HG02798 (cell line): ENCODE measurements at regions not wholly inside any gene's neighbourhood (a gene's known extent, or its start where the extent isn't known, plus 50 kb on each side); places are given as distances from the start of the nearest gene placed in this dataset.

Source experiments
- ATAC-seq: cut with Tn5 transposase; IDR thresholded peaks from one replicate; pipeline ENCODE4 v1.9.1; 2021; ENCODE audit warnings: mild to moderate bottlenecking; ENCODE audit not compliant: unreplicated experiment, poor library complexity

DNA sequence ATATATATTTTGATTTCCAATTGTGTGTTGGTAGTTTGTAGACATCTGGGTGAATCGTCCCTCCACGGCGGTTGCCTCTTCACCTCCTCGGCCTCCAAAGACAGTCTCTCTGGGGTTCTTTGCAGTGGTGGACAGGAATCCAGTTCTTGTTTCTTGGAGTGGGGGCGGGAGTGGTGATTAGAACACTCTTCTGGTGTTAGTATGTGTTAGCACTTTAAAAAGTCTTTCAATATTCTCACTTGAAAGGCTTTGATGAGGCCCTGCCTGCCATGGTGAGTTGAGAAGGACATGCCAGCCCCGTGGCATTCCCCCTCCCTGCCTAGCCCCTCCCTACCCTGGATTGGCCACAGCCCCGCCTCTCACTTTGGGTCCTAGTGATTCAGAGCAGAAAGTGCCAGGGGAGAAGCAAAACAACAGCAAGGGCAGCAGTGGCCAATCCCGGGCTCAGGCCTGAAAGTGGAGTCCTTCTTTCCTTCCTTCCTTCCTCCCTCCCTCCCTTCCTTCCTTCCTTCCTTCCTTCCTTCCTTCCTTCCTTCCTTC, 316.8 kb upstream of the HS6ST1 start:
- no peak for ATAC-seq

DNA sequence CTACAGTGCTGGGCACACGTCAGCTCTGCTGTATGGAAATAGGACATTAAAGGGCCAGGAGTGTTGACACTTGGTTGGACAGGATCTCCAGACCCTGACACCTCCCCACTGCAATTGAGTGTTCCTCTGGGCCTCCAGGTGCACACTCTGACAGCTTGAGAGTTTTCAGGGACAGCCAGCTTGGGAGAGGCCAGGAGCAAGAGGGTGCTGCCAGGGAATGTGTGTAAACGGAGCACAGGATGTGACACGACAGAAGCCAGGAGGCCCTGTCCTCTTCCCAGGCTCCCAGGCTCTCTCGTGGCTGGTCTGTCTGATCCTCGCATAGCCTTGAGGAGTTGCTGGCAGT, 318.1 kb upstream of the HS6ST1 start:
- no peak for ATAC-seq

DNA sequence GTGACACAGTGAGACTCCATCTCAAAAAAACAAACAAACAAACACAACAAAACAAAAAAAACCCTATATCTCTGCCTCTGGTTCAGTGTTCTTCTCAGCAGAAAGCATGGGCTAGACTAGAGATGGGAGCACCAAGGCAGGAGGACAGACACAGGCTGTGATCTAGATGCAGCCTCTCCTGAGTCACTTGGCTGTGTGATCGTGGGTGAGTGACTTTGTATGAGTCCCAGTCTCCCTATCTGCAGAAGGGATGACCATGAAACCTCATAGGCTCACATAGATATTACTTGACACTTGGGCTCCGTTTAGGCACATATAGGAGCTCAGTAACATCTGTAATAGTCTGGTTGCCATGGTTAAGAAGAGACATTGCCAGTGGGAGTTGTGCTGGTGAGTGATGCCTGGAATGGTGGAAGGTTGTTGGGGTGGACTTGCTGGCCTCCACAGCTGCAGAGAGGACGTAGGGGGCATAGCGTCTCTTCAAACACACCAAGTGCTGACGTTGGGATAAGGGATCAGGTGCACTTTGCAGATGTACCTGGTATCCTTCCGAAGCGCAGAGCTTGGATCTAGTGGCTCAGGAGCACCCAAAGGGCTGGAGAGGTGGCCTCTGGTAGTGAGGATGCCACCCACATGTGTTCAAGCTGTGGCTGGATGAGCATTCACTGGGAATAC, 318.9 kb upstream of the HS6ST1 start:
- no peak for ATAC-seq

DNA sequence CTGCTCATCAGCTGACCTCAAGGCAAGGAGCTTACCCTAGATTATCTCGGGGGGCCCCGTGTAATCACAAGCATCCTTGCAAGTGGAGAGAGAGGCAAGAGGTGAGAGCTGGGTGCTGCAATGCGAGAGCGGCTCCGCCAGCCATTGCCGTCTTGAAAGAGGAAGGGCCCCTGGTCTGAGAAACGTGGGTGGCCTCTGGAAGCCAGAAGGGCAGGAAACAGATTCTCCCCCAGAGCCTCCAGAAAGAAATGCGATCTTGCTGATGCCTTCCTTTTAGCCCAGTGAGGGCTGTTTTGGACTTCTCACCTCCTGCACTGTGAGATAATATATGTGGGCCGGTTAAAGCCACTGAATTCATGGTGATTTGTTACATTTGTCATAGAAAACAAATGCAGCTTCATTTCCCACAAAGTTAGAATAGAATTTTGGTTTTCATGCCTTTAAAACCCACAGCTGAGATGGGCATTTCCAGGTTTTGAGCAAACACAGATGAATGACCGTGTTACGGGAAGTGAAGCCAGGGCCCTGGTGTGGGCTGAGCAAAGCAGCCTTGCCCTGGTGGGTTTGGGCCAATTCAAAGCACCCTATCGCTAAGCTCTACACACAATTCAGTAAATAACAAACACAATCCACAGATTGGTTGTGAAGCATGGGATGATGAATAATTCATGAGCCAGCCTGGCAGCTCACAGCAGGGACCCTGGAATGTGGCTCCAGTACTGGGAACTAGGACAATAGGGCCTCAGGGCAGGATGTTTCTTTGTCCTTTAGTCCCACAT, 319.9 kb upstream of the HS6ST1 start:
- no peak for ATAC-seq

DNA sequence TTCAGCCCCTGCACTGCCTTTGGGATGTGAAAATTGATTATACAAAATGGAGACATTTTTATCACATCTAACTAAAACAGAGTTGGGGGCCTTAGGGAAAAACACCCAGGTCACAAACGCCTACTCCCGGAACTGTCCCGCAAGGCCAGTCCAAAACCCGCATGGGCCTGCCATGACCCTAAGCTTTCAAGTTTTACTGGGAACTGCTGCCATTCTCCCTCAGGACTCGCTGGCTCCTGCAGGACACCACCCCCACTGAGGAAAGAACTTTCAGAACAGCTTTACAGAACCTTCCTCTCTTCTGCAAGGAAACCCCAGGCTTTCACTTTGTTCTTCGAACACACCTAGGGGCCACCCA, 320.4 kb upstream of the HS6ST1 start:
- no peak for ATAC-seq

DNA sequence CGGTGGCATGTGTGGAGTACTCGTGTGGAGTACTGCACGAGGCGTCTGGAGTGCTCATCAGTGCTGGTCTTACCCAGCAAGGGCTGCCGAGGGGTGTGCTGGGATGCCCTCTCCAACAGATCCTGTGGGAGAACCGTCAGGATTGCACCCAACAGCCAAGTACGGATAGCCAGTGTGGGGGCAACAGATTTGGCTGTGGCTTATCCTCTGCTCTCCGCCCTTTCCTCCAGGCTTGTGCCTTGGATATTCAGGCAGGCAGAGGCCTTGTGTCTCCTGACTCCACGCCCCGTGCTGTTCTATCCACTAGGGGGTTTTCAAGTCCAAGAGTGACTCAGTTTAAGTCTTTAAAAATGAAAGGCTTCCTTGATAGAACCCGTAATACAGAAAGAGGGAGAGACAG, 321.0 kb upstream of the HS6ST1 start:
- ATAC-seq, result no peak

DNA sequence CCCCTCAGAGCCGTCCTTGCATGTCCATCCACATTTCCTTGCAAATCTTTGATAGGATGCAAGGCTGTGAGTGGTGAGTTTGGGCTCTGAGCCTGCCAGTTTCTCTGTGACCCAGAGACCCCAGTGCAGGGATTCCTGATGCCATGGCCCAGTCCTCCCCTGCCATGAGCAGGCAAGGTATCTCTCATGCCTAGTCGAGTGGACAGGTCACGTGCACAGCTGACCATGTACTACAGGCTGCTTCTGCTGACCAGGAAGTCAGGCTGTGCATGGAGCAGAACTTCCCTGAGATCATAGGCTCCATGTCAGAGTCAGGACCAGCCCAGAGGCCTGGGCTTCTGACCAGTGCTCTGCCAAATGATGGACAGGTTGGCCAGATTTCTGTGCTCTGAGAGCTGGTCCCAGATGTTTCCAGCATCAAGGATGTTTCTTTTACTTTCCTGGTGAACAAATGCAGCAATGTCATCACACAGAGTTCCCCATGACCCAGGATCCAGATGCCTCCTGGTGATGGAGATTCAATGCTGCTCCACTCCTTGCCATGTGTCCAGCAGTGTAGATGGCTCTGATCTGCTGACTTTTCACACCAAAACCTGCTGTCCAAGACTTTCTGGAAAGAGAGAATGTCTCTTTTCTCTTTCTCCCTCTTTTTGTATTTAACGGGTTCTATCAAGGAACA, 321.6 kb upstream of the HS6ST1 start:
- ATAC-seq, result no peak

DNA sequence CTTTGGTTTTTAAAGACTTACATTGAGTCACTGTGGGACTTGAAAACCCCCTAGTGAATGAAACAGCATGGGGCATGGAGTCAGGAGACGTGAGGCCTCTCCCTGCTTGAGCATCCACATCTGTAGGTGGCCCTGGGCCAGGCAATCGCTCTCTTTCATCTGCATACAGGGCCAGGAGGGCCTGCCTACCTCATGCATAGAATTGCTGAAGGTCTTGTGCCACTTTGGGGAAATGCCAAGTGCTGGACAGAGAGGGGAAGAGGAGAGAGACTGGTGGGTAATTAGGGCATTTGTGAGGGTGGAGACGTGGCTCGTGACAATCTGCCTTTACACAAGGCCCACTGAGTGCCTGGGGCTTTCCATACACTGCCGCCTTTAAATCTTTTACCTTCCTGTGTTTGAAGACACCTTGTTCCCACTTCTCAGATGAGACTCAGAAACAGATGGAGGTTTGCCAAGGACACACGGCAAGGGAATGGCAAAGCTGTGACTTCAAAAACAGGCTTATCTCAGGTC, 322.2 kb upstream of the HS6ST1 start:
- no peak for ATAC-seq

DNA sequence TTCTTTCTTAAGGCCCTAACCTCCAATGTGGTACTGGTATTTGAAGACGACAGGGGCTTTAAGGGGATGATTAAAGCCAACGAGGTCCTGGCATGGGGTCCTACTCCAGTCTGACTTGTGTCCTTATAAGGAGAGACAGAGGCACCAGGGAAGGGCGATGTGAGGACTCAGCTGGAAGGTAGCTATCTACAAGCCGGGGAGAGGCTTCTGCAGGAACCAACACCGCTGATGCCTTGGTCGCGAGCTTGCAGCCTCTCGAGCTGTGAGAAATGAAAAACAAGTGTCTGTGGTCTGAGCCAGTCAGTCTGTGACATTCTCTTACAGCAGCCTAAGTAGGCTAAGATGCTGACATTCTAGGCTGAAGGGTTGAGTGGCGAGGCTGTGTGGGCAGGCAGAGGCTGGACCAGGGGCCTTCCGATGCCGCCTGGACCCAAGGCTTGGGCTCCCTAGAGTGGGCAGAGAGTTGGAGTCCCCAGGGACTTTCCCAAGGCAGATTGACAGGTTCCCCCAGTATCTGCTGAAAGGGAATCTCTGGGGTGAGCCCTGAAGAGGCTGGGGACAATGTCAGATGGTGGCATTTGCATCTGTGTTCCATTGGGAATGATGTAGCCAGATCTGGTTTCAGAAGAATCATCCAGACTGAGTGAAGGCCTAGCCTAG, 322.9 kb upstream of the HS6ST1 start:
- ATAC-seq, result no peak

DNA sequence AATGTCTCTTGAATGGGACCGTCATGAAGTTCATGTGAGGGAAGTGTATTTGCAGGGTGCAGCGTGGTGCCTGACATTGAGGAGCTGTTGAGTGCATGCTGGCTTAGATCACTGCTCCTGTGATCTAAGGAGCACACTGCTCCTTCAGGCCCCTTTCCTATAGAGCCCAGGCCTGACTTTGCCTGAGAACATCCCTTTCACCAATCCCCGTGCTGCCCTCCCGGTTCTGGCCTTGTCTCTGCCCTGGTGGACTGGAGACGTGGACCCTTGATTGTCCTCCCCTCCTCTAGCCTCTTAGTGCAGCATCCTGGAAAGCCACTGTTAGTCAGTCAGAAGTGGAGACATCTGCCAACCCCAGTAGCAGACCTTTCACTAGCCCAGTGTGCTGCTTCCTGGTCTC, 323.6 kb upstream of the HS6ST1 start:
- ATAC-seq, result no peak

DNA sequence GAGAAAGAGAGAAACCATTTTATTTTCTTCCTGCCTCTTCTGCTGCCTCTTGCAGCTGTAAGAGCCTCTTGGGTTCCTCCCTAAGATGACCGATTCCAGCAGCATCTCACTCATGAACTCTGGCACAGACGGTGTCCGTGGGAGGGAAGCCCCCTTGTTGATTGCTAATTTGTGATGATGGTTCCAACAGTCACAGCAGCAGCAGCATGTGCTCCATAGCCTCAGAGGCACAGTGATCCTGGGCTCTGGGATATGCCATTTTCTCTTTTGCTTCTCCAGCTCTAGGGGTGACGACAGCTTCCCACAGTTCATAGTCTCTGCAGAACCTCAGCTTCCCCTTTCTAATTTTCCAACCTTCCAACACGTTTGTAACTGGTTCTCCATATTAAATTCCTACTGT, 324.2 kb upstream of the HS6ST1 start:
- no peak for ATAC-seq

DNA sequence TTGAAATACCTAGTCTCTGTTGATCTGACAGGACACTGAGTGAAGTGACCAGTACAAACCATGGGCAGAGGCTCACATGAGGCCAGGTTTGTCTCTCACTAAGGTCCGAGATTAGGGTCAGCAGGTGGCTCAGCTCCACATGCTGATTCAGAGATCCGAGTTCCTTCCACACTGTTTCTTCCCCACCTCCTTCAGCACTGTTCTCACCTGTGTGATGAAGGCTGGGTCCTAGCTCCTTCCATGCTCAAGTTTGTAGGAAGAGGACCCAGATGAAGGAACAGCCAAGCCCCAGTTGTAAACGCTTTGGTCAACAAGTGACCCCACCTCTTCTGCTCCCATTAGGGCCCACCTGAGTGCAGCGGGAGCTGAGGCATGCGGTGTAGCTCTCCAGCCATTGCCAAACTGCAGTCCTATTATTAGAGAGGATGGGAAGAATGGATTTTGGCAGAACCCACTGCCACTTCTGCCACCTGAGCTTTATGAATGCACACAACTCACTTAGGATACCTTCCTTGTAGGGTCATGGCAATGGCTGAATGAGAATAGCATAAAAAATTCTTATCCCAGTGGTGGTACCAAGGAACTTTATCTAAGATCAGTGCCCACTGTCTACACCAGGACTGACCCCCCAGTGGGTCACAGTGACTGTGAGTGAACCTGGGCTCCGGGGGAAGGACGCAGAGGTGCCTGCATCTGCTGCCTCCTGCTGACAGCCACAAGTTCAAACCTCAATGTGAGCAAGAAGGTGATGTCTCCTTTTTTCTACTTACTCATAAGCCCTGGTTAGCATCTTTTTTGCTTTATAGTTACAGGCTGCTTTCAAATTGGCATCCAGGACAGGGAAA, 324.8 kb upstream of the HS6ST1 start:
- ATAC-seq, result no peak

DNA sequence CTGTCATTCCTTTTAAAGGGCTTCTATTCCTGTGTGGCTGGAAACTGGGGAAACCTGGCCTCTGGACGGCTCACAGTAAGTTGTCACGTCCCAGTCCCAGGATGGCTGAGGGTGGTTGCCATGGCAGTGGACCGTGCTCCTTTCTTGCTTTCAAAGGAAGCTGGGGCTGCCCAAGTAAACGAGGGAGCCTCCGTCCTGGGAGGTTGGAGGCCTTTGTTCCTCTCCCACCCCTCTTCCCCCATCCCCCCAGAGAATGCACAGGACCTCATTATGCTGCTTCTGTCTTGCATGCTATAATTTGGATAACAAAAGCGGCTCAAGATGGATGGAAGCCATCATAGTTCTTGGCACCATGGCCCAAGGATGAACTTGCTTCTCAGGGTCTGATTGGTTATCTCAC, 325.5 kb upstream of the HS6ST1 start:
- no peak for ATAC-seq

DNA sequence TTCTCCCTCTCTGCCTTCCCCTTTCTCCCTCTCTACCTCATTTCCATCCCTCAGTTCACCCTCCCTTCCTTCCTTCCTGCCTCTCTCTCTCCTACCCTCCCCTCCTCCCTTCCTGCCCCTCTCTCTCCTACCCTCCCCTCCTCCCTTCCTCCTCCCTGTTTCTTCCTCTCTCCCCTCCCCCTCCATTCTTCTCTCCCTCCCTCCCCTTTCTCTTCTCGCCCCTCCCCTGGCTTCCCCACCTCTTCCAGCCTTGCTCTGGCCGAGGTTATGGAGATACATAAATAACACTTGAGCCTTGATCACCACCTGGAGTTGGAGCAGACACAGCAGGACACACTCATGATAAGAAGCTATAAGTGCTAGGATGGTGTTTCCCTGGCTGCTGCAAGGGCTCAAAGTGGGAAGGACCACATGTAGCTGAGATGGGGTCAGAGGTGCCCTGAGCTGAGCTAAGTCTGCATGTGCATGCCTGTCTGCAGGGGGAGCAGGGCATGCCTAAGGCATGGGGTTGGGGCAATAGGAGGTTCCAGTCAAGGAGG, 326.1 kb upstream of the HS6ST1 start:
- ATAC-seq, result no peak

DNA sequence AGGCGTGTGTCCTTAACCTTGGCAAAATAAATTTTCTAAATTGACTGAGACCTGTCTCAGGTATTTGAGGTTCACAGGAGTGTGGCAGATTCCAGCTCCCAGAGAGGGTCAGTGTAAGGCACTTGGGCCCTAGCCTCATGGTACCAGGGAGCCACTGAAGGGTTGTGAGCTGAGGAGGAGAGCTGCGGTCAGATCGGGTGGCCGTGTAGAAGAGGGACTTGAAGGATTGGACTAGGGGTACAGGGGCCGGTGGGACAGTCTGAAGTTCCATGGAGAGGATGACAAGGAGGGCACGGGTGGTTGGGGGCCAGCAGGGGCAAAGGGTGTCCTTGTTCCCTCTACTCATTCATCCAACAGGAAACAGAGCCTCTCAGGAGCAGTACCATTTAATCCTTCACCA, 327.0 kb upstream of the HS6ST1 start:
- no peak for ATAC-seq

DNA sequence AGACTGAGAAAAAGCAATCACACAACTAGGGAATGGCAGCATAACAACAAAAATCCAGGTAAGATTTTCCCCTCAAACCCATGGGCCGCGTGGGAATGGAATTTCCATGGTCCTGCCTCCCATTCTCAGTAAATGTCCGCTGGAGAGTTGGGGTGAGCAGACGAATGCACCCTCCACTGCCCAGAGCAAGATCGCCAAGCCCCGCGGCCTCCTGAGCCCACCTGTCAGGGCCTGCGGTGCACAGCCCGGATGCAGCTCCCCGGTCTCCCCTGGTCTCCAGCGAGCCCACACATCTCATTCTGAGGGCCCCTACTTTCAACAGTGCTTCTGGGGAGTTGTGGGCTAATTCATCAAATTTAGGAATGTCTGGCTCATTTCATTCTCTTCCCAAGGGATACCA, 327.4 kb upstream of the HS6ST1 start:
- ATAC-seq, result no peak

DNA sequence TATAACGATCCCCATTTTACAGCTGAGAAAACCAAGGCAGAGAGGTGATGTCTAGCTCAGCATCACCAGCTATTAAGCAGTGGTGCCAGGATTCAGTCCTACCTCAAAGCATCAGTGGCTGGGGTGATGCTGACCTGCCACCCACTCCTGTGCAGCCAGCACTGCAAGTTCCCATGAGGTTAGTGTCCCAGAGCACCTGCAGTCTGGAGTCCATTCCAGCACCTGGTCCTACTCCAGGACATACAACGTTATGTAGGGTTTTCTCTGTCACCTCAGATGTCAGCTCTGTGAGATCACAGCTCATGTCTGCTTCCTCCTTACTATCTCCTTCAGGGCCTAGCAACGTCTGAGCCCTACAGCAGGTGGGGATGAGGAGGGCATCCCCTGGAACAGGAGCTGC, 328.0 kb upstream of the HS6ST1 start:
- no peak for ATAC-seq

DNA sequence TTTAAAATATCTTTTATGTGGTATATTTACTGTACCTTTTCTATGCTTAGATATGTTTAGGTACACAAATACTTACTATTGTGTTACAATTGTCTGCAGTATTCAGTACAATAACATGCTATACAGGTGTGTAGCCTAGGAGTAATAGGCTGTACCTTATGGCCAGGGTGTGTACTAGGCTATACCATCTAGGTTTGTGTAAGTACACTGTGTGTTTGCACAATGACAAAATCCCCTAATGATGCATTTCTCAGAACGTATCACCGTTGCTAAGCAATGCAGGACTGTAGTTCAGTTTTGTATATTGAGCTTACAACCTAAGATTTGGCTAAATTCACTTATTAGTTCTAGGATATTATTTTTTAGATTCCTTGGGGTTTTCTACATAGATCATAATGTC, 332.3 kb upstream of the HS6ST1 start:
- no peak for ATAC-seq

DNA sequence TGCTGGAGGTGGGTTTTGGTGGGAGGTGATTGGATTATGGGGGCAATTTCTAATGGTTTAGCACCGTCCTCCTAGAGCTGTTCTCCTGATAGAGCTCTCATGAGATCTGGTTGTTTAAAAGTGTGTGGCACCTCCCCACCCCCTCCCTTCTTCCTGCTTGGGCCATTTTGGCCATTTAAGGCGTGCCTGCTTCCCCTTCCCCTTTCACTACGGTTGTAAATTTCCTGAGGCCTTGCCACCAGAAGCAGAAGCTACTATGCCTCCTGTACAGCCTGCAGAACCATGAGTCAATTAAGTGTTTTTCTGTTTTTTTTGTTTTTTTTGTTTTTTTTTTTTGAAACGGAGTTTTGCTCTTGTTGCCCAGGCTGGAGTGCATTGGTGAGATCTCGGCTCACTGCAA, 335.7 kb upstream of the HS6ST1 start:
- ATAC-seq, result no peak

DNA sequence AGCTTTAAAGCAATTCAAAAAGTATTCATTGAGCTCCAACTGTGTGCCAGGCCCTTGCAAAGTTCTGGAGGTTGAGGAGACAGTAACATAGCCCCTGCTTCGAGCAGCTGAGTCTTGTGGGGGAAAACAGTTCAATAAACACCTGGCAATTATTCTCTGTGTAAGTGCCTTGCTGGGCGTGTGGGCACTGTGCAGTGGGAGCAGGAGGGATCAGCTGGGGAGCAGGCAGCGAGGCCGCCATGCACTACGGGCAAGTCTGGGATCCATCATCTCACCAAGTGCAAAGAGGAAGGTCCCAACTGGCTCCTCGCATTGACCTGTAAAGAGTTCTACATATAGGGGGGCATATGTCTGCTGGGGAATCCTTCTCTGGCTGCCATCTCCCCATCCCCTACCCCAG, 342.2 kb upstream of the HS6ST1 start:
- no peak for ATAC-seq
